SK-N-SH (cell line): ENCODE measurements at regions not wholly inside any gene's neighbourhood (a gene's known extent, or its start where the extent isn't known, plus 50 kb on each side); places are given as distances from the start of the nearest gene placed in this dataset.

Experiments
- JUND ChIP-seq: IDR thresholded peaks from 2 replicates; pipeline ENCODE4 v1.4.0; 2012
- MXI1 ChIP-seq: IDR thresholded peaks from 2 replicates; pipeline ENCODE4 v1.6.1; 2012; ENCODE audit warnings: mild to moderate bottlenecking, low read depth, low read length, improper control_type of control experiment
- RXRA ChIP-seq: IDR thresholded peaks from 2 replicates; pipeline ENCODE4 v1.4.0; 2012; ENCODE audit warnings: low read depth, mild to moderate bottlenecking, borderline replicate concordance
- TAF1 ChIP-seq: IDR thresholded peaks from 2 replicates; pipeline ENCODE4 v1.6.1; 2012; ENCODE audit warnings: low read depth, mild to moderate bottlenecking, low read length, moderate library complexity, borderline replicate concordance
- TF ChIP-seq, protein P1 (sequence below): fragments of 200-600 bp; sonication (generic); IDR thresholded peaks from 2 replicates; pipeline ENCODE4 v1.6.1; 2017; ENCODE audit warnings: antibody characterized with exemption, mild to moderate bottlenecking, moderate library complexity
- TF ChIP-seq, protein P2 (sequence below): IDR thresholded peaks from 2 replicates; pipeline ENCODE4 v1.4.0; 2012; ENCODE audit warnings: low read depth, borderline replicate concordance

DNA sequence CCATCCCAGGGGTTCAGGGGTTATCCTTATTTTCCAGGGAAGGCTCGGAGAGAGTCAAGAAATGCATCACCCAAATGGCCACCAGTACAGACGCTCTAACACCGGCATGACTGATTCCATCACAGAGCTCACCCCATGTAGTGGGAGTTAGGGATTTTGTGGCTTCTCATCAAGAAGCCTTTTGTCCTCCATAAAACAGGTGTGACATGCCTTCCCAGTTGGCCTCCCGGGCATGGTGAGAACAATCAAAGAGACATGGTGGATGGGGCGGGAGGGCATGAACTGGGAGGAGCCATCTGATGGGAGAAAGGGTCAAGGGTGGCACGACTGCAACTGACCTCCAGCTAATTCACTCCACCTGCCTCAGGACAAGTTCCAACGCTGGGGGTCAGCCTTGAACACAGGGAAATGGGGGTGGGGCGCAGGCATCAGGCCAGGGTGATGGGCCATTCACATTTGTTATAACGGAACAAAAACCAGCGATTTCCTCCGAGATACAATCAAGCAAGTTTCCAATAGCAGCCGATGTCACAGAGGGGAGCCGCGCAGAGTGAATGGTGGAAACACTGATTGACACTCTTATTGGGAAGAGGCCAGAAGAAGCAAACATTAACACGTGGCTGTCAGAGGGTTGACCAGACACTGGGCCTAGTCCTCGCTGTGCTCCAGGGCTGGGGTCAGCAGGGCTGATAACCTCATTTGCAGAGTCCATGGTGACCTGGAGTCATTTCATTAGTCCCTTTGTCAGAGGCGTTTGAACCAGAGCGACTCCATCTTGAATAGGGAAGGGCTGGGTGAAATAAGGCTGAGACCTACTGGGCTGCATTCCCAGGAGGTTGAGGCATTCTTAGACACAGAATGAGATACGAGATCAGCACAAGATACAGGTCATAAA is 80.5 kb upstream of the HPCAL1 start:
- TF ChIP-seq, protein P1, sequence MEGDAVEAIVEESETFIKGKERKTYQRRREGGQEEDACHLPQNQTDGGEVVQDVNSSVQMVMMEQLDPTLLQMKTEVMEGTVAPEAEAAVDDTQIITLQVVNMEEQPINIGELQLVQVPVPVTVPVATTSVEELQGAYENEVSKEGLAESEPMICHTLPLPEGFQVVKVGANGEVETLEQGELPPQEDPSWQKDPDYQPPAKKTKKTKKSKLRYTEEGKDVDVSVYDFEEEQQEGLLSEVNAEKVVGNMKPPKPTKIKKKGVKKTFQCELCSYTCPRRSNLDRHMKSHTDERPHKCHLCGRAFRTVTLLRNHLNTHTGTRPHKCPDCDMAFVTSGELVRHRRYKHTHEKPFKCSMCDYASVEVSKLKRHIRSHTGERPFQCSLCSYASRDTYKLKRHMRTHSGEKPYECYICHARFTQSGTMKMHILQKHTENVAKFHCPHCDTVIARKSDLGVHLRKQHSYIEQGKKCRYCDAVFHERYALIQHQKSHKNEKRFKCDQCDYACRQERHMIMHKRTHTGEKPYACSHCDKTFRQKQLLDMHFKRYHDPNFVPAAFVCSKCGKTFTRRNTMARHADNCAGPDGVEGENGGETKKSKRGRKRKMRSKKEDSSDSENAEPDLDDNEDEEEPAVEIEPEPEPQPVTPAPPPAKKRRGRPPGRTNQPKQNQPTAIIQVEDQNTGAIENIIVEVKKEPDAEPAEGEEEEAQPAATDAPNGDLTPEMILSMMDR = no peak
- TF ChIP-seq, protein P2, sequence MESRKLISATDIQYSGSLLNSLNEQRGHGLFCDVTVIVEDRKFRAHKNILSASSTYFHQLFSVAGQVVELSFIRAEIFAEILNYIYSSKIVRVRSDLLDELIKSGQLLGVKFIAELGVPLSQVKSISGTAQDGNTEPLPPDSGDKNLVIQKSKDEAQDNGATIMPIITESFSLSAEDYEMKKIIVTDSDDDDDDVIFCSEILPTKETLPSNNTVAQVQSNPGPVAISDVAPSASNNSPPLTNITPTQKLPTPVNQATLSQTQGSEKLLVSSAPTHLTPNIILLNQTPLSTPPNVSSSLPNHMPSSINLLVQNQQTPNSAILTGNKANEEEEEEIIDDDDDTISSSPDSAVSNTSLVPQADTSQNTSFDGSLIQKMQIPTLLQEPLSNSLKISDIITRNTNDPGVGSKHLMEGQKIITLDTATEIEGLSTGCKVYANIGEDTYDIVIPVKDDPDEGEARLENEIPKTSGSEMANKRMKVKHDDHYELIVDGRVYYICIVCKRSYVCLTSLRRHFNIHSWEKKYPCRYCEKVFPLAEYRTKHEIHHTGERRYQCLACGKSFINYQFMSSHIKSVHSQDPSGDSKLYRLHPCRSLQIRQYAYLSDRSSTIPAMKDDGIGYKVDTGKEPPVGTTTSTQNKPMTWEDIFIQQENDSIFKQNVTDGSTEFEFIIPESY = no peak
- TF ChIP-seq TAF1 (no peak), JUND (no peak), MXI1 (no peak), RXRA (no peak)
